CD1c-positive myeloid dendritic cell (primary cell): ENCODE measurements at regions not wholly inside any gene's neighbourhood (a gene's known extent, or its start where the extent isn't known, plus 50 kb on each side); places are given as distances from the start of the nearest gene placed in this dataset.

ENCODE experiments used
- DNase-seq: peaks from one replicate; pipeline ENCODE4 v3.0.0-alpha.2; 2016; ENCODE audit errors: extremely low spot score

GRCh38 chr3:168583977-168584376 lies 488.3 kb upstream of the GOLIM4 start:
- no peak for DNase-seq

DNA sequence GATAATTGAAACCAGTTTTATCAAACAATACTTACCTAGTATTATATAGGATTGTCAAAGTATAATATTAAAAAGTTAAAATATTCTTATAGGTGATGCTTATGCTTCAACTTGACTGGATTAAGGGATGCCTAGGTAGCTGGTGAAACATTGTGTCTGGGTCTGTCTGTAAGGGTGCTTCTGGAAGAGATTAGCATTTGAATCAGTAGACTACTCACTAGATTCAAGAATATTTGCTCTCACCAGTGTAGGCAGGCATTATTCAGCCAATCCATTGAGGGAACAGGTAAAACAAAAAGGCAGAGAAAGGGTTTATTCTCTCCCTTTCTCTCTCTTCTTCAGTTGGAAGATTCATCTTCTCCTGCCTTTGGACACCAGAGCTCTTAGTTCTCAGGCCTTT lies 486.8 kb upstream of the GOLIM4 start:
- no peak for DNase-seq

DNA sequence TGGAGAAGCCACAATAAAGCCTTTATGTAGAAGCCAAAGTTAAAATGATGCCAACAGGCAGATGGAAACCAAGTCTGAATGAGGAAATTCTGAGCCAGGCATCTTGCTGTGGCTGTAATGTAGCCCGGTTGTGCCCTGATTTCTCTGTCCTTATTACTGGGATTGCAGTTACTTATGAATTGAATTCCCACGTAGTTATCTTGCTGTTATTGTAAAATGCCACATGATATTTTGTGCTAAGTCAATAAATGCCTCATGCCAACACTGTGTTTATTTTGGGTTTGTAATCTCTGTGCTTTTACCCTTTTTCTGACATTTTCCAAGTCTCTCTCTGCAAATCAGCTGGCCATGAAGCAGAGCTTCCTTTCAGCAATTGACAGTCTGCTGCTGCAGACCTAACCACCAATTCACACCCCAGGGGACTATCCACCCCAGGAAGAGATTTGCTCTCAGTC lies 486.1 kb upstream of the GOLIM4 start:
- no peak for DNase-seq

- no peak for DNase-seq
Observed at GRCh38 chr3:168579010-168579409, 483.3 kb upstream of the GOLIM4 start.

DNA sequence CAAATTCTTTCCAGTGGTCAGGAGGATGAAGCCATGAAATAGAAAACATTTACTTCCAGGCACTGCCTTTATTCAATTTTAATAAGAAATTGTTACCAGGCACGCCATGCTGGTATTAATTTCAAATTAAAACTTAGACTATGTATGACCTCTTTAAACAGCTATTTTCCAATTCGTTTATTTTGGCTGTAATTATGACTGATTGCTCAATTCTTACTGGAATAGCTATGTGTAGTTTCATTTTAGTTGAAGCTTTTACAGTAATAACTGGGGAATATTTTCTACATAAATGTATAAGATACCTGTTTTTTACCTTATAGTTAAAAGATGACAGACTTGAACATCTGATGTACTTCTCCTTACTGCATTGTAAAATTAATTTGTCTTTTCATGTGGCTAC lies 480.0 kb upstream of the GOLIM4 start:
- no peak for DNase-seq

- no peak for DNase-seq
Observed at GRCh38 chr3:168574455-168575158, 478.9 kb upstream of the GOLIM4 start.

GRCh38 chr3:168570404-168571155 lies 474.9 kb upstream of the GOLIM4 start:
- DNase-seq = no peak

- DNase-seq = no peak
Observed at GRCh38 chr3:168558728-168559411, 463.1 kb upstream of the GOLIM4 start.

DNA sequence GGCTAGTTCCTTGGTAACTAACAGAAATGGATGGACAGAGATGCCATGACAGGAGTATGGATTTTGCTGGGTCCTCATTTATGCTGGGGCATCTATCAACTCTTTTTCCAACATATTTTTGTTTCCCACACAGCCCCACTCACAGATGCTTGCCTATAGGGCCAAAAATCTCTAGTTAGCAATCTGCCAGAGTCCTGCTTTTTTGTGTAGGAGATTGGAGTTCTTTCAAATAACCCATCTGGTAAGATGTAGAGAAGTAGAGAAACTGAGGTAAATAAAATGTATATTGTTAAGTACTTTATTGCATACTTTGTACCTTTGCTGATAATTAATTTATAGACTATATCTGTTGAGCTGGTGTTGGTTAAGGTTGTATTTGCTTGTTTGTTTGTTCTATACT lies 456.5 kb upstream of the GOLIM4 start:
- DNase-seq = no peak

DNA sequence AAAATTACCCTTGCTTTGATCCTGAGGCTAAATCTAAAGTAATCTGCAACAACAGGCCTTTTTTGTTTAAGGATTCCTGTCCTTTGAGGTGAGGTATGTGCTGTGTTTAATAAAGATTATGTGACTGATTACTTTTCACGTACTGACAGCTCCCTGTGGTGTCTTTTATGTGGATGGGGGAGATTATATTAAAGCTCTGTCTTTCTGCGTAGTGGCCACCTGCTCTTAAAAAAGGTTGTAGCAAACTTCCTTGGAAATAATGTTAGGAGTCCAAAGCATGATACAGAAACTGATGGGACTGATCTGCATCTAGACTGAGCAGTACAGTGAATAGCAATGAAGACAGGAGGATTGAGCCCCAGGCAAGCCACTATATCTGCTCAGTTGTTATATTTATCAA lies 453.0 kb upstream of the GOLIM4 start:
- no peak for DNase-seq

DNA sequence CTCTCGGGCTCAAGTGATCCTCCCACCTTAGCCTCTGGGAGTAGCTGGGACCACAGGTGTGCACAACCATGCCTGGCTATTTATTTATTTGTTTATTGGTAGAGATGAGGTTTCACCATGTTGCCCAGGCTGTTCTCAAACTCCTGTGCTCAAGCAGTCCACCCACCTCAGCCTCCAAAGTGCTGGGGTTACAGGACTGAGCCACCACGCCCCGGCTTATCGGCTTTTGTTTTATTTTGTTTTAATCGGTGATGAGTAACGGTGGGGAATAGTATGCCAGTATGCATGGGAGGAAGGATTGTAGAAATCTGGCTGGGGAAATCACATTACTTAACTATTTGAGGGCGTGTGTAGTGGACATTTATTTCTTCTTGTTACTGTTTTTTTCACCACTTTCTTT lies 451.0 kb upstream of the GOLIM4 start:
- DNase-seq = no peak

GRCh38 chr3:168545591-168545990 lies 449.9 kb upstream of the GOLIM4 start:
- no peak for DNase-seq

DNA sequence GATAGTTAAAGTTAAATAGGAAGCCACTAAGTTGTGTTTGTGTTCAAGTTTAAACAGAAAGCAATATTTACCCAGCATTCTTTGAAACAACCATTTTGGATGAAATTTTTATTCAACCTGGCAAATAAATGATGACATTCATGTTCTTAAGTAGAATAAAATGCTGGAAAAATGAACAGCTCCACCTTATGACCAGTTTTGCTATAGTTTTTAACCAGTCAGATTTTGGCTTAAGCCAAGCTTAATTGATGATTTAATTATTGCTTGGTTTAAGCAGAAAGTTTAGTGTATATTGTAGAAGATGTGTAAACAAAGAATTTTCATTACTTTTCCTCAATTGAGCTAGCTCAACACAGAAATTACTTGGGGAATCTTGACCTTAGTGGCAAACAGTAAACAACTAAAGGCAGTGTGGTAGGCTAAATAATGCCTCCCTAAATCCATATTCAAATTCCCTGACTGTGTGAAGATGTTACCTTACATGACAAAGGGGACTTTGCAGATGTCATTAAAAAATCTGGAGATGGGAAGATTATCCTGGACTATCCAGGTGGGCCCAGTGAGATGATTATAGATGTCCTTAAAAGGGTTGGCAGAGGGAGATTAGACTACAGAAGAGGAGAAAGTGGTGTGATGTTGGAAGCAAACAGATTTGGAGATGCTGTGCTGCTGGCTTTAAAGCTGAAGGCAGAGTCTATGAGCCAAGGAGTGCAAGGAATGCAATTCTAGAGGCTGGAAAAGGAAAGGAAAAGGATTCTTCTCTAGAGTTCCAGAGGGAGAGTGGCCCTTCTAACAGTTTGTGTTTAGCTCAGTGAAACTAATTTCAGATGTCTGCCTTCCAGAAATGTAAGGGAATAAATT lies 448.6 kb upstream of the GOLIM4 start:
- no peak for DNase-seq

DNA sequence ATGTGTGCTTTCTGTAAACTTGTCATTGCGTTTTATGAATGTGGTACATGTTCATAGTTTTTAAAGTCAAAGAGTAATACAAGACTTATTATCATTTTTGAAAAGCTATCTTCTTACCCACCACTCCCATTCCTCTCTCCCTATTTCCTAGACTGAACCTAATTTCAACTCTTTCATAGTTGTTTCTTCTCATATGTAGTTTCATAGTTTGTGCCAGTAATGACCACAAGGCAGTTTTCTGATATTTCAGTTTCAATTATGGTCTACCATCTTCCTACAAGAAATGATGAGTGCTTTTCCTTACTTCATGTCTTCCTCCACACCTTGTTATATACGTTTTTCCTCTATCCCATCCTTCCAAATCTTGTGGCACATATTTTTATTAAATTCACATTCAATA lies 445.0 kb upstream of the GOLIM4 start:
- no peak for DNase-seq

- no peak for DNase-seq
Observed at GRCh38 chr3:168539909-168540308, 444.2 kb upstream of the GOLIM4 start.

- no peak for DNase-seq
Observed at GRCh38 chr3:168534761-168535160, 439.0 kb upstream of the GOLIM4 start.

DNA sequence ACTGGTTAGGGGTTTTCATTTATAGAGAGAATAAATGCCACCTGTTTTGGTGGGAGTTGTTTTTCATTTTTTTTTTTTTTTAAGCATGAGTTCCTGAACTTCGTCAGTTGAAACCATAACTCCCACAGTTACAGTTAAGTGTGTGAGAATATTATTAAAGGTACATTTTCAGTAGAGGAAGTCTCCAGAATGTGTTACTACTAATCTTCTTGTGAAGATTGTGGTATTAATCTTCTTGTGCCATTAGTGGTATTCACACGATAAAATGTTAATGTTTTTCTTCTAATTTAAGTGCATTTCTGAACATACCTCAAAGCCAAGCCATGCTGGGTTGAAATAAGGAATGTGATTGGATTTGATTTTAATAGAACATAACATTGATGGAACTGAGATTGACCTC lies 437.9 kb upstream of the GOLIM4 start:
- DNase-seq = no peak

DNA sequence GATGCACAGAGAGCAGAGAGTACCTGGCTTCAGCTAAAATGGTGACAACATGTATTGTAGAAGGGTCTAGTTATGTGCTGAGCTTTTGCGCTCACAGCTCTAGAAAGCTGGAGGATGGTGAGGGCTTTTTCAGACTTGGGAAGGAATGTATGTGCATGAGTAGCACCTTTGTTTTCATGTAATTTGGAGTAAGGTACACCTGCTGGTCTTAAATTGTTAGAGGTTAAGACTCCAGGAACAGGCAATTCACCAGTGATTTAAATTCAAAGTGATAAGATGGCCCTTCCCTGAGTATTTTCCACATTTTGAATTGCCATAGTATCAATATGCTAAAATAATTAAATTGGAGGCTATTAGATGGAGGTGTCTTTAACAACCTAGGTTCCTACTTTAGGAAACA lies 436.4 kb upstream of the GOLIM4 start:
- no peak for DNase-seq

DNA sequence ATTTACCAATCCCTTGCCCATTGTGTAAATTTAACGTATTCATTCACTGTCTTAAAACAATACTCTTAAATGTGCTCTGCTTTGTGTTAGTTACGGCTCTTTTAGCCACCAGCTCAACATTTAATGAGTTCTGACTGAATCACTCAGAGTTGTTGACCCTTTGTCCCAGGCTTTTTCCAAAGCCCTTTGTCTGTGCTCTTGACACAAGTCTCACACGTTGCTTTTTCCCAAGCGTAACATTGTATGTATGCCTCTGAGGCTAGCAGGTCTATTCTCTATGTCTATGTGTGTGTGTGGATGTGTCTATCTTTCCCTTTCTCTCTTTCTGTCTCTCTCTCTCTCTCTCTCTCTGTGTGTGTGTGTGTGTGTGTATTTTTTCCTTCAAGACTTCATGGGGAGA lies 435.4 kb upstream of the GOLIM4 start:
- DNase-seq = no peak

- no peak for DNase-seq
Observed at GRCh38 chr3:168524129-168524528, 428.4 kb upstream of the GOLIM4 start.

- DNase-seq = no peak
Observed at GRCh38 chr3:168517249-168518071, 421.7 kb upstream of the GOLIM4 start.
